ENCODE measurements at regions not wholly inside any gene's neighbourhood (a gene's known extent, or its start where the extent isn't known, plus 50 kb on each side); places are given as distances from the start of the nearest gene placed in this dataset.

DNA sequence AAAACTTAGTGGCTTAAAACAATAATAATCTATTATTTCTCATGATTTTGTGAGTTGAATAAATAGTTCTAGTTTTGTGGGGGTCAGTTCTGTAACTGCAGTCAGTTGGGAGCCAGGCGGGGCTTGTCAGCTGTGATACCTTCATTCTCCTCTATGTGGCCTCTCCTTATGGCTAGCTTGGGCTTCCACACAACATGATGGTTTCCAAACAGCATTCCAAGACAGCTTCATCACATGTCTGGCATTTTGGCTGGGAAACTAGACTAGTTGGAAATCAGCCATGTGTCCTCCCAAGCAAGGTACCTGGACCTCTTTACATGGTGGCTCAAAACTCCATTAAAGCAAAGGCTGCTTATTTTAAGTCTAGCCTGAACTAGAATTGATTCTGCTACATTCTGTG lies 61.4 kb upstream of the RANBP3L start:
- H3K4me1 ChIP-seq = no peaks in the 10 kb centered on the region
- intact Hi-C loops (cut with DNase I; ENCODE audit: low total_unique reads) = no loop called here
- no peak for DNase-seq
- no peak for TF ChIP-seq CTCF (IDR thresholded peaks at IDR 0.05)
- TF ChIP-seq POLR2A (IDR thresholded peaks at IDR 0.05) = no peak
- H3K27me3 ChIP-seq = no peaks in the 10 kb centered on the region
- no peaks in the 10 kb centered on the region for H3K9me3 ChIP-seq
- no peak overlapping the region for H3K27ac ChIP-seq
- no peak overlapping the region for H3K4me3 ChIP-seq
- H3K36me3 ChIP-seq = no peaks in the 10 kb centered on the region

DNA sequence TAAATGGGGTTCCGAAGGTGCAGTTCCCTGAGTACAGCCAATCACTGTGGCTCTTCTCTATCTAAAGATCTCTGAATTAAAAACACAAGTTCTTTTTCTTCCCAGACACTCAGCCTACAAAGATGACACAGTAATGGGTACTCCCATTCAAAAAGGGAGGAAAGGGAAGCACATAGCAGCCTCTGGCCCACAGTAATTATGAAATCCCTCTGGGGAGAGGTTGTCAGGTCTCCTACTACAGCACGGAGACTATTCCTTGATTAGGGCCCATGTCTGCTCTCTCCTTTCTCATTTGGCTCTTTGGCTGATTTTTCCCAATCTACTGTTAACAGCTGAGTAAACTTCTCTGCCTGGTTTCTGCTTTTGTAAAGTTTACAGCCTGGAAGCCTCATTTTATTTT lies 62.0 kb upstream of the RANBP3L start:
- Histone ChIP-seq H3K4me3 (no peak overlapping the region), H3K36me3 (no peaks in the 10 kb centered on the region), H3K27ac (no peak overlapping the region), H3K27me3 (no peaks in the 10 kb centered on the region), H3K9me3 (no peaks in the 10 kb centered on the region), H3K4me1 (no peaks in the 10 kb centered on the region)
- no peak for DNase-seq
- intact Hi-C loops (cut with DNase I; ENCODE audit: low total_unique reads) = no loop called here
- TF ChIP-seq CTCF (IDR thresholded peaks at IDR 0.05) = no peak
- no peak for TF ChIP-seq POLR2A (IDR thresholded peaks at IDR 0.05)

DNA sequence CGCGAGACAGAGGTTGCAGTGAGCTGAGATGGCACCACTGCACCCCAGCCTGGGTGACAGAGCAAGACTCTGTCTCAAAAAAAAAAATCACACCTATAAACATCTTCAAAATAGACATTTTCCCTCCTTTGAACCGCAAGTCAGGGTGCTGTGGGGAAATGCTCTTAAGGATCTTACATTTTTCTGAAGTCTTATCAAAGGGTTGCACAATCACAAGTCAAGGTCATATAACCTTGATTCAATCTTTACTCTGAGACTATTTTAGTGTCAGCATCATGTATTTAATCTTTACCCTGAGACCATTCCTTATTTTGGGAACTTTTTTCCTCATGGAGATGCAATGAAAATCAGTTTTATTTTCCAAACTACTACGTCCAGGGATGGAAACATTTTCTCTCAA lies 62.8 kb upstream of the RANBP3L start:
- no peaks in the 10 kb centered on the region for H3K4me1 ChIP-seq

DNA sequence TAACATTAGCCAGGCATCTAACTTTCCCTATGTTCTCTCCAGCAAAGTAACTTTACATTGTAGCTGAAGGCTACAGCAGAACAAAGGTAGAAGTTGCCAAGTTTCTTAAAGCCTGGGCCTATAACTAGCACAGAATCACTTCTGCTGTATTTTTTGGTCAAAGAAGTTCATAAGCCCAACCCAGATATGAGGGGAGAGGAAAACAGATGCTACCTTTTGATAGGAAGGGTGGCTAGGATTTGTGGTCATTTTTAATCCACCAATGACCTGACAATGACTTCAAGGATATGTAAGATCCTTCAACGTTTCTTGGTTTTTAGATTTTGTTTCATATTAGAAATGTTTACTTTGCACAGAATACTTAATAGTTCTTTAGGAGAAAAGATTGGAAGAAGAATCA lies 64.2 kb upstream of the RANBP3L start:
- intact Hi-C loops (cut with DNase I; ENCODE audit: low total_unique reads) = no loop called here
- H3K27ac ChIP-seq = no peak overlapping the region
- TF ChIP-seq POLR2A (IDR thresholded peaks at IDR 0.05) = no peak
- no peak for TF ChIP-seq CTCF (IDR thresholded peaks at IDR 0.05)
- no peak for DNase-seq
- no peaks in the 10 kb centered on the region for H3K4me1 ChIP-seq
- no peaks in the 10 kb centered on the region for H3K9me3 ChIP-seq
- H3K4me3 ChIP-seq = no peak overlapping the region
- H3K27me3 ChIP-seq = no peaks in the 10 kb centered on the region
- H3K36me3 ChIP-seq = no peaks in the 10 kb centered on the region

More for the DNA sequence above, 62.8 kb upstream of the RANBP3L start:
- no peak for DNase-seq
- no peaks in the 10 kb centered on the region for H3K36me3 ChIP-seq
- intact Hi-C loops (cut with DNase I; ENCODE audit: low total_unique reads) = no loop called here
- H3K4me3 ChIP-seq = no peak overlapping the region
- TF ChIP-seq CTCF (IDR thresholded peaks at IDR 0.05) = no peak
- TF ChIP-seq POLR2A (IDR thresholded peaks at IDR 0.05) = no peak
- H3K27ac ChIP-seq = no peak overlapping the region
- H3K27me3 ChIP-seq = no peaks in the 10 kb centered on the region
- no peaks in the 10 kb centered on the region for H3K9me3 ChIP-seq

GRCh38 chr5:36366883-36367282 lies 65.2 kb upstream of the RANBP3L start:
- no peaks in the 10 kb centered on the region for H3K36me3 ChIP-seq
- H3K4me1 ChIP-seq = no peaks in the 10 kb centered on the region
- DNase-seq = no peak
- no peaks in the 10 kb centered on the region for H3K9me3 ChIP-seq
- TF ChIP-seq CTCF (IDR thresholded peaks at IDR 0.05) (no peak), POLR2A (IDR thresholded peaks at IDR 0.05) (no peak)
- no peaks in the 10 kb centered on the region for H3K27me3 ChIP-seq
- H3K27ac ChIP-seq = no peak overlapping the region
- intact Hi-C loops (cut with DNase I; ENCODE audit: low total_unique reads) = no loop called here
- H3K4me3 ChIP-seq = no peak overlapping the region

Data from uterus (tissue), 3 donors.